GM18508 (cell line): ENCODE measurements at regions not wholly inside any gene's neighbourhood (a gene's known extent, or its start where the extent isn't known, plus 50 kb on each side); places are given as distances from the start of the nearest gene placed in this dataset.

Experiments used
- ATAC-seq: cut with Tn5 transposase; IDR thresholded peaks from one replicate; pipeline ENCODE4 v1.9.1; 2021; ENCODE audit warnings: moderate number of reproducible peaks; ENCODE audit not compliant: insufficient read depth, unreplicated experiment

GRCh38 chr2:196224756-196225155 lies 53.4 kb upstream of the STK17B start:
- no peak for ATAC-seq

- no peak for ATAC-seq
Measured at GRCh38 chr2:196225213-196225612, 53.8 kb upstream of the STK17B start.

- no peak for ATAC-seq
Measured at GRCh38 chr2:196226058-196226706, 54.8 kb upstream of the STK17B start.

- ATAC-seq = no peak
Measured at GRCh38 chr2:196226707-196227065, 55.3 kb upstream of the STK17B start.

- ATAC-seq = no peak
Measured at GRCh38 chr2:196229013-196229412, 57.6 kb upstream of the STK17B start.

- ATAC-seq = no peak
Measured at GRCh38 chr2:196230061-196230854, 58.9 kb upstream of the STK17B start.

- ATAC-seq = peak; percentile 6
Measured at GRCh38 chr2:196233021-196233804, 61.8 kb upstream of the STK17B start.

GRCh38 chr2:196233805-196234475 lies 62.6 kb upstream of the STK17B start:
- peak; percentile 87 for ATAC-seq

GRCh38 chr2:196234672-196235071 lies 63.3 kb upstream of the STK17B start:
- no peak for ATAC-seq

GRCh38 chr2:196238836-196239380 lies 67.5 kb upstream of the STK17B start:
- no peak for ATAC-seq

GRCh38 chr2:196239622-196240587 lies 68.5 kb upstream of the STK17B start:
- ATAC-seq = peak; percentile 68

GRCh38 chr2:196241175-196241574 lies 69.8 kb upstream of the STK17B start:
- no peak for ATAC-seq

- ATAC-seq = peak; percentile 84
Measured at GRCh38 chr2:196242131-196242620, 70.8 kb upstream of the STK17B start.

GRCh38 chr2:196244516-196244915 lies 73.1 kb upstream of the STK17B start:
- ATAC-seq = no peak

GRCh38 chr2:196244966-196245365 lies 73.6 kb upstream of the STK17B start:
- no peak for ATAC-seq

GRCh38 chr2:196245378-196246140 lies 74.2 kb upstream of the STK17B start:
- ATAC-seq = no peak

- ATAC-seq = no peak
Measured at GRCh38 chr2:196247114-196247975, 76.0 kb upstream of the STK17B start.

GRCh38 chr2:196247976-196248280 lies 76.5 kb upstream of the STK17B start:
- ATAC-seq = no peak
